ENCODE measurements at regions not wholly inside any gene's neighbourhood (a gene's known extent, or its start where the extent isn't known, plus 50 kb on each side); places are given as distances from the start of the nearest gene placed in this dataset.

DNA sequence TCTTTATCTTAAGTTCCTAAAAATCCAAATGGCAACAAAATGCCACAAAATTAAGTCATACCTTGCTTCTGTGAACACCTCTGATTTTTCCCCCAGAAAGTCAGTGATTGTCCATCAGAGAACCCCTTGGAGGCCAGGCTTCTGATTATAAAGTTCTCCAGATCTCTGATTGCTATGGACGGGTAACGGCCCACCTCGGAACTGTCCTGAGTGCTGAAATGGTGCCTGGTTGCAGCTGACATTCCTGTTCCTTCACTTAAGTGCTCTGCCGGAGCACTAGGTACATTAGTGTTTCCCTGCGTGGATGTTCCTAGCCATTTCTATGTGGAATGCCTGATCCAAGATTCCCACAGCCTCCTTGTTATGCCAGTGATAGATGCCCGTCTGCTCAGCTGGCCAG, 85.0 kb downstream of the CHST1 start:
- TF ChIP-seq CTCF (IDR thresholded peaks at IDR 0.05) (no peak), POLR2A (IDR thresholded peaks at IDR 0.05) (no peak), POLR2AphosphoS5 (IDR thresholded peaks at IDR 0.05) (no peak), EP300 (IDR thresholded peaks at IDR 0.05; ENCODE audit: low read depth) (no peak)
